ENCODE measurements at regions not wholly inside any gene's neighbourhood (a gene's known extent, or its start where the extent isn't known, plus 50 kb on each side); places are given as distances from the start of the nearest gene placed in this dataset.
"Not testable (repeated sequence)": the region's sequence is repeated elsewhere in the genome, so short reads cannot be mapped to it uniquely, and the experiment has no call there.

GRCh38 chr2:198641161-198641560, 816.6 kb downstream of the SATB2 start:
- no peak for DNase-seq (ENCODE audit: low read depth in 1 of 2, low spot score in 1 of 2)
- TF ChIP-seq JUND (IDR thresholded peaks at IDR 0.05; ENCODE audit: low read depth): no peak
- in situ Hi-C loops (cut with HindIII; ENCODE audit: low pct_unique_long_range_greater_than_20kb, low sequenced_read_pairs): no loop called here

- TF ChIP-seq JUND (IDR thresholded peaks at IDR 0.05; ENCODE audit: low read depth): no peak
- no peak for DNase-seq (ENCODE audit: low read depth in 1 of 2, low spot score in 1 of 2)
- in situ Hi-C loops (cut with HindIII; ENCODE audit: low pct_unique_long_range_greater_than_20kb, low sequenced_read_pairs): no loop called here
Observed at GRCh38 chr2:198640463-198640862, 817.3 kb downstream of the SATB2 start.

- no peak for DNase-seq (ENCODE audit: low read depth in 1 of 2, low spot score in 1 of 2)
- TF ChIP-seq JUND (IDR thresholded peaks at IDR 0.05; ENCODE audit: low read depth): no peak
- in situ Hi-C loops (cut with HindIII; ENCODE audit: low pct_unique_long_range_greater_than_20kb, low sequenced_read_pairs): no loop called here
Observed at GRCh38 chr2:198639580-198639979, 818.2 kb downstream of the SATB2 start.

GRCh38 chr2:198638577-198638976, 819.2 kb downstream of the SATB2 start:
- TF ChIP-seq JUND (IDR thresholded peaks at IDR 0.05; ENCODE audit: low read depth): no peak
- no peak for DNase-seq (ENCODE audit: low read depth in 1 of 2, low spot score in 1 of 2)
- in situ Hi-C loops (cut with HindIII; ENCODE audit: low pct_unique_long_range_greater_than_20kb, low sequenced_read_pairs): no loop called here

GRCh38 chr2:198630384-198630783, 826.0 kb downstream of the PLCL1 start:
- in situ Hi-C loops (cut with HindIII; ENCODE audit: low pct_unique_long_range_greater_than_20kb, low sequenced_read_pairs): no loop called here
- DNase-seq (ENCODE audit: low read depth in 1 of 2, low spot score in 1 of 2): no peak
- no peak for TF ChIP-seq JUND (IDR thresholded peaks at IDR 0.05; ENCODE audit: low read depth)

GRCh38 chr2:198628596-198628995, 824.2 kb downstream of the PLCL1 start:
- no peak for TF ChIP-seq JUND (IDR thresholded peaks at IDR 0.05; ENCODE audit: low read depth)
- in situ Hi-C loops (cut with HindIII; ENCODE audit: low pct_unique_long_range_greater_than_20kb, low sequenced_read_pairs): no loop called here
- DNase-seq (ENCODE audit: low read depth in 1 of 2, low spot score in 1 of 2): no peak

- in situ Hi-C loops (cut with HindIII; ENCODE audit: low pct_unique_long_range_greater_than_20kb, low sequenced_read_pairs): no loop called here
- no peak for DNase-seq (ENCODE audit: low read depth in 1 of 2, low spot score in 1 of 2)
- no peak for TF ChIP-seq JUND (IDR thresholded peaks at IDR 0.05; ENCODE audit: low read depth)
Observed at GRCh38 chr2:198622986-198623730, 818.8 kb downstream of the PLCL1 start.

- TF ChIP-seq JUND (IDR thresholded peaks at IDR 0.05; ENCODE audit: low read depth): no peak
- in situ Hi-C loops (cut with HindIII; ENCODE audit: low pct_unique_long_range_greater_than_20kb, low sequenced_read_pairs): no loop called here
- DNase-seq (ENCODE audit: low read depth in 1 of 2, low spot score in 1 of 2): no peak
Observed at GRCh38 chr2:198615972-198616371, 811.6 kb downstream of the PLCL1 start.

- DNase-seq (ENCODE audit: low read depth in 1 of 2, low spot score in 1 of 2): no peak
- TF ChIP-seq JUND (IDR thresholded peaks at IDR 0.05; ENCODE audit: low read depth): no peak
- in situ Hi-C loops (cut with HindIII; ENCODE audit: low pct_unique_long_range_greater_than_20kb, low sequenced_read_pairs): no loop called here
Observed at GRCh38 chr2:198611201-198611600, 806.8 kb downstream of the PLCL1 start.

GRCh38 chr2:198604599-198604998, 800.2 kb downstream of the PLCL1 start:
- TF ChIP-seq JUND (IDR thresholded peaks at IDR 0.05; ENCODE audit: low read depth): no peak

GRCh38 chr2:198602986-198603385, 798.6 kb downstream of the PLCL1 start:
- in situ Hi-C loops (cut with HindIII; ENCODE audit: low pct_unique_long_range_greater_than_20kb, low sequenced_read_pairs); DNase-seq (ENCODE audit: low read depth in 1 of 2, low spot score in 1 of 2): not testable (repeated sequence)

More at GRCh38 chr2:198604599-198604998, 800.2 kb downstream of the PLCL1 start:
- in situ Hi-C loops (cut with HindIII; ENCODE audit: low pct_unique_long_range_greater_than_20kb, low sequenced_read_pairs): no loop called here
- no peak for DNase-seq (ENCODE audit: low read depth in 1 of 2, low spot score in 1 of 2)

GRCh38 chr2:198597648-198598047, 793.3 kb downstream of the PLCL1 start:
- in situ Hi-C loops (cut with HindIII; ENCODE audit: low pct_unique_long_range_greater_than_20kb, low sequenced_read_pairs): no loop called here
- no peak for TF ChIP-seq JUND (IDR thresholded peaks at IDR 0.05; ENCODE audit: low read depth)
- no peak for DNase-seq (ENCODE audit: low read depth in 1 of 2, low spot score in 1 of 2)

GRCh38 chr2:198596985-198597384, 792.6 kb downstream of the PLCL1 start:
- TF ChIP-seq JUND (IDR thresholded peaks at IDR 0.05; ENCODE audit: low read depth): no peak
- no peak for DNase-seq (ENCODE audit: low read depth in 1 of 2, low spot score in 1 of 2)
- in situ Hi-C loops (cut with HindIII; ENCODE audit: low pct_unique_long_range_greater_than_20kb, low sequenced_read_pairs): no loop called here

GRCh38 chr2:198595721-198596120, 791.3 kb downstream of the PLCL1 start:
- no peak for DNase-seq (ENCODE audit: low read depth in 1 of 2, low spot score in 1 of 2)
- in situ Hi-C loops (cut with HindIII; ENCODE audit: low pct_unique_long_range_greater_than_20kb, low sequenced_read_pairs): no loop called here

More at GRCh38 chr2:198595721-198596120, 791.3 kb downstream of the PLCL1 start:
- TF ChIP-seq JUND (IDR thresholded peaks at IDR 0.05; ENCODE audit: low read depth): no peak

Data from T47D (cell line).